Liver (tissue), 8 donors: ENCODE measurements at regions not wholly inside any gene's neighbourhood (a gene's known extent, or its start where the extent isn't known, plus 50 kb on each side); places are given as distances from the start of the nearest gene placed in this dataset.

Experiments
- DNase-seq: peaks from one replicate; pipeline ENCODE4 v3.0.0-alpha.2; 2017; ENCODE audit warnings: low spot score
- H3K27ac ChIP-seq, 2 donors: one replicate each; pipeline ENCODE4 v1.7.0; 2013; ENCODE audit warnings: inconsistent platforms in 2 of 2, low read length in 2 of 2, control low read depth in 1 of 2, low read depth in 1 of 2, mild to moderate bottlenecking in 1 of 2
- H3K27me3 ChIP-seq, 4 donors: one replicate each; pipeline versions ENCODE4 v1.6.1 to v1.7.0; 2013; ENCODE audit warnings: low read length in 3 of 4, inconsistent platforms in 1 of 4, mild to moderate bottlenecking in 1 of 4, moderate library complexity in 1 of 4; ENCODE audit not compliant: control insufficient read depth in 4 of 4, insufficient read depth in 4 of 4
- H3K36me3 ChIP-seq, 4 donors: one replicate each; pipeline versions ENCODE4 v1.6.1 to v1.7.0; 2013; ENCODE audit warnings: low read length in 3 of 4, mild to moderate bottlenecking in 3 of 4, low read depth in 1 of 4, moderate library complexity in 1 of 4; ENCODE audit not compliant: control insufficient read depth in 4 of 4, insufficient read depth in 3 of 4
- H3K4me1 ChIP-seq, 4 donors: one replicate each; pipeline versions ENCODE4 v1.6.1 to v1.7.0; 2013; ENCODE audit warnings: low read length in 3 of 4, mild to moderate bottlenecking in 3 of 4, moderate library complexity in 1 of 4; ENCODE audit not compliant: control insufficient read depth in 4 of 4, insufficient read depth in 4 of 4
- H3K4me3 ChIP-seq, 3 donors: one replicate each; pipeline versions ENCODE4 v1.6.1 to v1.7.0; 2013; ENCODE audit warnings: low read length in 3 of 3, control low read depth in 1 of 3, low read depth in 1 of 3, mild to moderate bottlenecking in 1 of 3
- H3K9ac ChIP-seq, 2 donors: one replicate each; pipeline ENCODE4 v1.7.0; 2013; ENCODE audit warnings: low read length in 2 of 2, mild to moderate bottlenecking in 2 of 2, moderate library complexity in 2 of 2, control low read depth in 1 of 2, low read depth in 1 of 2
- H3K9me3 ChIP-seq, 4 donors: one replicate each; pipeline versions ENCODE4 v1.6.1 to v1.7.0; 2013; ENCODE audit warnings: low read length in 3 of 4; ENCODE audit not compliant: control insufficient read depth in 4 of 4
- EGR1 ChIP-seq, 2 donors: IDR thresholded peaks; 2 replicates each; pipeline ENCODE4 v1.6.1; 2016 to 2018; ENCODE audit warnings: antibody characterized with exemption in 2 of 2, low read depth in 2 of 2
- HNF4A ChIP-seq, 2 donors: conservative IDR thresholded peaks; 2 replicates each; pipeline ENCODE4 v1.6.1; 2016; ENCODE audit warnings: antibody characterized with exemption in 2 of 2, mild to moderate bottlenecking in 2 of 2
- HNF4G ChIP-seq: IDR thresholded peaks from 2 replicates; pipeline ENCODE4 v1.6.1; 2016; ENCODE audit warnings: antibody characterized with exemption
- NR2F2 ChIP-seq: IDR thresholded peaks from 2 replicates; pipeline ENCODE4 v1.6.1; 2016; ENCODE audit warnings: antibody characterized with exemption
- RAD21 ChIP-seq, 2 donors: IDR thresholded peaks; 2 replicates each; pipeline ENCODE4 v1.6.1; 2016; ENCODE audit warnings: antibody characterized with exemption in 2 of 2, mild to moderate bottlenecking in 2 of 2
- WGBS: extraction: QIAGEN DNeasy Blood & Tissue Kit; methylation state at CpG from one replicate; pipeline ENCODE4 v1.1.7; 2013; 5-methylcytosine and 5-hydroxymethylcytosine counted together
- TF ChIP-seq, protein P1 (sequence below): IDR thresholded peaks from 2 replicates; pipeline ENCODE4 v1.6.1; 2016; ENCODE audit warnings: antibody characterized with exemption, mild to moderate bottlenecking
- TF ChIP-seq, protein P2 (sequence below): IDR thresholded peaks from 2 replicates; pipeline ENCODE4 v1.6.1; 2016; ENCODE audit warnings: antibody characterized with exemption
- TF ChIP-seq, protein P3 (sequence below): fragments of 150-350 bp; IDR thresholded peaks from 2 replicates; pipeline ENCODE4 v1.5.1; 2017; ENCODE audit warnings: improper control_type of control experiment, low read depth, low read length; ENCODE audit not compliant: missing input control
- TF ChIP-seq, protein P4 (sequence below): IDR thresholded peaks from 2 replicates; pipeline ENCODE4 v1.6.1; 2016; ENCODE audit warnings: antibody characterized with exemption
- donor health status: healthy.
- donor health status: healthy.
- donor health status: healthy.
- donor health status: healthy.
- donor health status: healthy.

DNA sequence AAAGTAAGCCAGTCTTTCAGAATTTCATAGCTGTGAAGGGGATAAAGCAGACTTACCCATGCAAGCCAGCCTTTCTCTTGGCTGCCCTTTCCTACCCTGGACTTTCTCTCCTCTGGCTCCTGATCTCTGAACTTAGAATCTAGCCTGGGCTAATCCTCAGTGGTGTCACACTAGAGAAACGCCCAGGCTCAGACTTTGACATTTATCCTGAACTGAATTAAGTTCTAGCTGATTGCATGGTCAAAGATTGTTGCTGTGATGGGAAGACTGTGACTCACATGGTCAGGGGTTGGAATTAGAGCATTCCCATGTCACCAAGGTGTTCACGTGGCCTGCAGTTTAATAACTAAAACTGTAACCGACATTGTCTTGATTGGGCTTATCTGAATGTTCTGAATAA is 469.5 kb upstream of the FAT1 start (continued):
- TF ChIP-seq, protein P1, sequence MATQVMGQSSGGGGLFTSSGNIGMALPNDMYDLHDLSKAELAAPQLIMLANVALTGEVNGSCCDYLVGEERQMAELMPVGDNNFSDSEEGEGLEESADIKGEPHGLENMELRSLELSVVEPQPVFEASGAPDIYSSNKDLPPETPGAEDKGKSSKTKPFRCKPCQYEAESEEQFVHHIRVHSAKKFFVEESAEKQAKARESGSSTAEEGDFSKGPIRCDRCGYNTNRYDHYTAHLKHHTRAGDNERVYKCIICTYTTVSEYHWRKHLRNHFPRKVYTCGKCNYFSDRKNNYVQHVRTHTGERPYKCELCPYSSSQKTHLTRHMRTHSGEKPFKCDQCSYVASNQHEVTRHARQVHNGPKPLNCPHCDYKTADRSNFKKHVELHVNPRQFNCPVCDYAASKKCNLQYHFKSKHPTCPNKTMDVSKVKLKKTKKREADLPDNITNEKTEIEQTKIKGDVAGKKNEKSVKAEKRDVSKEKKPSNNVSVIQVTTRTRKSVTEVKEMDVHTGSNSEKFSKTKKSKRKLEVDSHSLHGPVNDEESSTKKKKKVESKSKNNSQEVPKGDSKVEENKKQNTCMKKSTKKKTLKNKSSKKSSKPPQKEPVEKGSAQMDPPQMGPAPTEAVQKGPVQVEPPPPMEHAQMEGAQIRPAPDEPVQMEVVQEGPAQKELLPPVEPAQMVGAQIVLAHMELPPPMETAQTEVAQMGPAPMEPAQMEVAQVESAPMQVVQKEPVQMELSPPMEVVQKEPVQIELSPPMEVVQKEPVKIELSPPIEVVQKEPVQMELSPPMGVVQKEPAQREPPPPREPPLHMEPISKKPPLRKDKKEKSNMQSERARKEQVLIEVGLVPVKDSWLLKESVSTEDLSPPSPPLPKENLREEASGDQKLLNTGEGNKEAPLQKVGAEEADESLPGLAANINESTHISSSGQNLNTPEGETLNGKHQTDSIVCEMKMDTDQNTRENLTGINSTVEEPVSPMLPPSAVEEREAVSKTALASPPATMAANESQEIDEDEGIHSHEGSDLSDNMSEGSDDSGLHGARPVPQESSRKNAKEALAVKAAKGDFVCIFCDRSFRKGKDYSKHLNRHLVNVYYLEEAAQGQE = no peak
- TF ChIP-seq HNF4G = no peak

DNA sequence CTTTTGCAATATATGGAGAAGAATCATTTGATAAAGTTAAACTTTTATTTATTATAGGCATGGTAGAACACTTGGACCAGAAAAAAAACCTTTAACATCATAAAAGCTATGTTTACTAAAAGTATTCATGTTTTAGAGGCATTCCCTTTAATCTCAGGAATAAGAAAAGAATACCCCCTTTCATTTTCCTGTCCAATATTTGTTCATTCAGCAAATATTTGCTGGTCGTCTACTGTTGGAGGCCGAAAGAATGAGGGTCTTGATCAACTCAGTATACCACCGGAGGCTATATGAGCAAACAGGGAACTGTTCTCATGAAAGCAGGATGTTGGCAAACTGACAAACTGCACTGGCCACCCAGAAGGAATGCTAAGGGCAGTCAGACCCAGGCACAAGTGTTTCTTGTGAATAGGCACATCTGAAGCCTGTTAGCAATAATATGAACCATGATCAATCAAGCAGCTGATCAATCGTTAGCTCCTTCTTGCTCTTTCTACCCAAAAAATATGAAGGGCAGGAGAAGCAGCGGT is 480.8 kb upstream of the FAT1 start:
- no peak overlapping the region for H3K9ac ChIP-seq
- peaks cover 0 to 10% (median 4%) of the 10 kb centered on the region in 4 donors for H3K9me3 ChIP-seq
- no peak for DNase-seq
- H3K4me1 ChIP-seq = no peaks in the 10 kb centered on the region
- 70% methylated on average over 5 of the region's 5 CpGs for WGBS
- no peak overlapping the region for H3K4me3 ChIP-seq
- no peaks in the 10 kb centered on the region for H3K27me3 ChIP-seq
- TF ChIP-seq EGR1 (IDR thresholded peaks at IDR 0.05; ENCODE audit: low read depth in 2 of 2) (no peak), HNF4G (no peak), HNF4A (conservative IDR thresholded peaks at IDR 0.05) (no peak)
- no peak overlapping the region for H3K27ac ChIP-seq
- H3K36me3 ChIP-seq = no peaks in the 10 kb centered on the region

DNA sequence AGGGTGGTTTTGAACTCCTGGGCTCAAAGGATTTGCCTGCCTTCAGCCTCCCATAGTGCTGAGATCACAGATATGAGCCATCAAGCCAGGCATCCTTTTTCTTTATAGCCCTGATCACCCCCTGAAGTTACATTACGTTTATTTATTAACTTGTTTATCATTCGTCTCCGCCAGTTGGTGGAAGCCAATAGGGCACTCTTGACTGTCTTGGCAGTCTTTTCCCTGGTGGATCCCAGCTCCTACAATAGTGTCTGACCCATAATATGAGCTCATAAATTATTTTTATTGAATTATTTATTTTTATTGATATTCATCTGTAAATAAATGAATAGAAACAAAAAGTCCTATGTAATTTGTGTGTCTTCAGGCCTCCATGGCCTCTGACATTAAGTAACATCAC is 484.3 kb upstream of the FAT1 start:
- no peaks in the 10 kb centered on the region for H3K4me1 ChIP-seq
- DNase-seq = no peak
- no peaks in the 10 kb centered on the region for H3K36me3 ChIP-seq
- no peaks in the 10 kb centered on the region for H3K27me3 ChIP-seq
- no peak overlapping the region for H3K4me3 ChIP-seq
- no peak overlapping the region for H3K27ac ChIP-seq
- TF ChIP-seq, protein P2, sequence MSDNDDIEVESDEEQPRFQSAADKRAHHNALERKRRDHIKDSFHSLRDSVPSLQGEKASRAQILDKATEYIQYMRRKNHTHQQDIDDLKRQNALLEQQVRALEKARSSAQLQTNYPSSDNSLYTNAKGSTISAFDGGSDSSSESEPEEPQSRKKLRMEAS = no peak
- TF ChIP-seq NR2F2 (no peak), RAD21 (IDR thresholded peaks at IDR 0.05) (no peak)
- TF ChIP-seq, protein P3, sequence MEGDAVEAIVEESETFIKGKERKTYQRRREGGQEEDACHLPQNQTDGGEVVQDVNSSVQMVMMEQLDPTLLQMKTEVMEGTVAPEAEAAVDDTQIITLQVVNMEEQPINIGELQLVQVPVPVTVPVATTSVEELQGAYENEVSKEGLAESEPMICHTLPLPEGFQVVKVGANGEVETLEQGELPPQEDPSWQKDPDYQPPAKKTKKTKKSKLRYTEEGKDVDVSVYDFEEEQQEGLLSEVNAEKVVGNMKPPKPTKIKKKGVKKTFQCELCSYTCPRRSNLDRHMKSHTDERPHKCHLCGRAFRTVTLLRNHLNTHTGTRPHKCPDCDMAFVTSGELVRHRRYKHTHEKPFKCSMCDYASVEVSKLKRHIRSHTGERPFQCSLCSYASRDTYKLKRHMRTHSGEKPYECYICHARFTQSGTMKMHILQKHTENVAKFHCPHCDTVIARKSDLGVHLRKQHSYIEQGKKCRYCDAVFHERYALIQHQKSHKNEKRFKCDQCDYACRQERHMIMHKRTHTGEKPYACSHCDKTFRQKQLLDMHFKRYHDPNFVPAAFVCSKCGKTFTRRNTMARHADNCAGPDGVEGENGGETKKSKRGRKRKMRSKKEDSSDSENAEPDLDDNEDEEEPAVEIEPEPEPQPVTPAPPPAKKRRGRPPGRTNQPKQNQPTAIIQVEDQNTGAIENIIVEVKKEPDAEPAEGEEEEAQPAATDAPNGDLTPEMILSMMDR = no peak
- TF ChIP-seq, protein P4, sequence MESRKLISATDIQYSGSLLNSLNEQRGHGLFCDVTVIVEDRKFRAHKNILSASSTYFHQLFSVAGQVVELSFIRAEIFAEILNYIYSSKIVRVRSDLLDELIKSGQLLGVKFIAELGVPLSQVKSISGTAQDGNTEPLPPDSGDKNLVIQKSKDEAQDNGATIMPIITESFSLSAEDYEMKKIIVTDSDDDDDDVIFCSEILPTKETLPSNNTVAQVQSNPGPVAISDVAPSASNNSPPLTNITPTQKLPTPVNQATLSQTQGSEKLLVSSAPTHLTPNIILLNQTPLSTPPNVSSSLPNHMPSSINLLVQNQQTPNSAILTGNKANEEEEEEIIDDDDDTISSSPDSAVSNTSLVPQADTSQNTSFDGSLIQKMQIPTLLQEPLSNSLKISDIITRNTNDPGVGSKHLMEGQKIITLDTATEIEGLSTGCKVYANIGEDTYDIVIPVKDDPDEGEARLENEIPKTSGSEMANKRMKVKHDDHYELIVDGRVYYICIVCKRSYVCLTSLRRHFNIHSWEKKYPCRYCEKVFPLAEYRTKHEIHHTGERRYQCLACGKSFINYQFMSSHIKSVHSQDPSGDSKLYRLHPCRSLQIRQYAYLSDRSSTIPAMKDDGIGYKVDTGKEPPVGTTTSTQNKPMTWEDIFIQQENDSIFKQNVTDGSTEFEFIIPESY = no peak
- peaks cover 0 to 5% (median 2%) of the 10 kb centered on the region in 4 donors for H3K9me3 ChIP-seq
- WGBS = 61% methylated on average over 3 of the region's 3 CpGs
- no peak overlapping the region for H3K9ac ChIP-seq
